Erythroblast (primary cell): ENCODE measurements at regions not wholly inside any gene's neighbourhood (a gene's known extent, or its start where the extent isn't known, plus 50 kb on each side); places are given as distances from the start of the nearest gene placed in this dataset.

Experiments
- DNase-seq, 2 experiments: peaks; one replicate each; lab custom pipeline; 2025; lab: John Stamatoyannopoulos, UW
- GATA1 ChIP-seq: IDR thresholded peaks from 2 replicates; pipeline ENCODE4 v1.6.1; 2011; ENCODE audit warnings: low read depth, mild to moderate bottlenecking, control low read depth, low read length, moderate library complexity
- POLR2A ChIP-seq: IDR thresholded peaks from 2 replicates; pipeline ENCODE4 v1.6.1; 2011; ENCODE audit warnings: mild to moderate bottlenecking, low read length

DNA sequence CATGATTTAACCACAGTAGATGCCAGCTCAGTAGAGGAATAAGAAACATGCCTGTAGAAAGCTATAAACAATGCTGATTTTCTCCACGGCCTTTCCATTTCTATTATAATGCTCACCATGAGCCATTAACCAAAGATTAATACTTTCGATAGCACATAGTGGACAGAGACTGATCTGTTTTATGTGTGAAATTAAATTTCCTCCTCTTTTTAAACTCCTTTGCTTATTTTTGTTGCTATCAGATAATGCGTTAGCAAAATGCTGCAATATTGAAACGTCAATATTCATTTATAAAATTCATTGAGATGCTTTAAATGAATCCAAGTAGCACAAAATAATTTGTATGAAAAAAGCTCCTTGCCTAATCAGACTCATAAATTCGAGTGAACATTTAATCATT is 1807.9 kb downstream of the MRPL39 start:
- TF ChIP-seq POLR2A (no peak), GATA1 (no peak)
- no peak for DNase-seq

- TF ChIP-seq GATA1 (no peak), POLR2A (no peak)
- DNase-seq: no peak
Measured at GRCh38 chr21:23792300-23792699, 1815.0 kb downstream of the MRPL39 start.

- no peak for DNase-seq
- TF ChIP-seq GATA1 (no peak), POLR2A (no peak)
Measured at GRCh38 chr21:23789864-23790263, 1817.4 kb downstream of the MRPL39 start.

DNA sequence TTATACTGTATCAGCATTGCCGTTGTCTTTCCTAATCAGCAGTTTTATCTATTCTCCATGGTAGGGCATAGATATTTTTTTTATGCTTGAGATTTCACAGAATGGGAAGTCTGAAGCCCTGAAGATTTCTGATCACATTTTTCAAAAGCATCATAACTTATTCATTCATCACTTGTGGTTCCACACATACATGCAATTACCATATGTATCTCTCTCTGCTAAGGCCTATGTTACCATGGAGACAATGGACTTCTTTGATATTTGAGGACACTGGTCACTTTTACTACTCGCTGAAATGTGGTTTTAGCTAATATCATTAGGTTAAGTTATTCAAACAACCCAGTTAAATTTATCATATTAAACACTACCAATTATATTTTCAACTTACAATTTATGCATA is 1827.0 kb downstream of the MRPL39 start:
- DNase-seq: no peak
- TF ChIP-seq GATA1 (no peak), POLR2A (no peak)

DNA sequence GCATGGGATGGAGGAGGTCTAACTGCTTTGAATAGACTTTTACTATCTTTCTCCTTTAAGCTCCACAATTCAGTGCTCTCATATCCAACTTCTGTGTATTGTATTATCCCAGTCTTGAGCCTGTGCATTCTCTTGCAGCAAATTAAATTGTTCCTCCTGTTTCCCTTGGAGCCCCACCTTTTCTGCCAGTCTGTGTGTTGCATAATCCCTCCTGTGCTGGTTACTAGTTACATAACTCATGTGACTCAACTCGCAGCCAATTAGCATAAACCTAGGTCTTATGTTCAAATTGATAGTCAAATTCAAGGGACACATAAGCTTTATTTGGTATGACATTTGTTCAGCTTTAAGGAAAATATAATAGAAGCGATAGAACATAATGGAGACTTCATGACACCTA is 1863.5 kb downstream of the MRPL39 start:
- no peak for TF ChIP-seq GATA1
- DNase-seq: no peak

- TF ChIP-seq GATA1 (no peak), POLR2A (no peak)
- DNase-seq: no peak
Measured at GRCh38 chr21:23740463-23740862, 1866.8 kb downstream of the MRPL39 start.

- DNase-seq: no peak
- no peak for TF ChIP-seq GATA1
Measured at GRCh38 chr21:23732776-23733175, 1874.5 kb downstream of the MRPL39 start.

- TF ChIP-seq POLR2A: no peak
- no peak for TF ChIP-seq GATA1
- no peak for DNase-seq
Measured at GRCh38 chr21:23729331-23729730, 1878.0 kb downstream of the MRPL39 start.

DNA sequence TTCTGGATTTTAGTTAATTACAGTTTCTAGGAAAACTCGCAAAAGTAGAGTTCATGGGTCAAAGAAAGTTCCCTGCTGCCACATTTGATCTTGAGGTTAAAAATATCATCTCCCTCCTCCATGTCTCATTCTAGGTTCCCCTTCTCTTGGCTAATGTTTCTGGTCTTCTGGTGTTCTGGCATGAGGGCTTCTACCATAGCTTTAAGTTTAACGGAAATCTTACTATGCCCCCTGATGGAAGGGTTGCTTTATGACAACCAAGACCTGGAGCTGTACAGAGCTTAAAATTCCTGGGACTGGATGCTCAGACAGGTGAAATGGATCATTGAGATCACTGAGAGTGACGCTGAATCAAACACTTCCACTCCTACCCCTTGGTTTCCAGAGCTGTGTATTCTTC is 1881.7 kb downstream of the MRPL39 start:
- DNase-seq: no peak
- TF ChIP-seq GATA1: no peak
- TF ChIP-seq POLR2A: no peak

- TF ChIP-seq POLR2A (no peak), GATA1 (no peak)
- no peak for DNase-seq
Measured at GRCh38 chr21:23718446-23719285, 1888.6 kb downstream of the MRPL39 start.

DNA sequence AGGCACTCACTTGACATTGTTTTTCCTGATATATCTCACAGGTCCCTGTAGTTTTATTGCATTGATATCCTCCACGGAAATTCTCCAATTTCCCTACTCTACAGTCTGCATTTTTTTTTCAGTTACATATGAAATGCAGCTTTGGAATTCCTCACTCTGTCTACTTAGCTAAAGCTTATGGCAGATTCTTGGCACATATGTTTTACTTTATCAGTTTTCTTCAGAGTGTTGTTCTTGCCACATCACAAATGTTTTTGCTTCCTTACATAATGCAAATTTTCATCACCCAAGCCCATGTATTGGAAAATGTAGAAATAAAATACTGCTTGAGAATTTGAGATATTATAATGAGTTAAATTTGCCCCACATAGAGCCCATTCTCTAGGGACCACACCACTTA is 1895.1 kb downstream of the MRPL39 start:
- DNase-seq: no peak
- no peak for TF ChIP-seq POLR2A
- no peak for TF ChIP-seq GATA1

DNA sequence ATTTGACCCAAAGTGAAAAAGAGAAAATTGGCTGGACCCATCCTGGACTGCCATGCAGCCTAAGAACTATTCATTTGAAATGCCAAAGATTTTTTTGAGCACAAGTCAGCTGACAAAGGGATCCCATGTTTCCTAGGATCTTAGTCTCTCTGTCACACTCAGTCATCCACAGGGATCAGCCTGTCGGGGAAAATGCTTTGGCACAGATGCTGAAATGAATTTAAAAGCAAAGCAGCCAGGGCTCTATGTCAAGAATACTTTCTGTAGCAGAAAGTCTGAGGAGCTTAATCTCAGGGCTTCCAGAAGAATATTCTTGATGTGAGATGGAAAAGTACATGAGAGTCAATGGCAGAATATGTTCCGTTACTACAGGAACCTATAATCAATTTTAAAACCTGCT is 1900.8 kb downstream of the MRPL39 start:
- DNase-seq: no peak
- TF ChIP-seq POLR2A: no peak
- no peak for TF ChIP-seq GATA1

DNA sequence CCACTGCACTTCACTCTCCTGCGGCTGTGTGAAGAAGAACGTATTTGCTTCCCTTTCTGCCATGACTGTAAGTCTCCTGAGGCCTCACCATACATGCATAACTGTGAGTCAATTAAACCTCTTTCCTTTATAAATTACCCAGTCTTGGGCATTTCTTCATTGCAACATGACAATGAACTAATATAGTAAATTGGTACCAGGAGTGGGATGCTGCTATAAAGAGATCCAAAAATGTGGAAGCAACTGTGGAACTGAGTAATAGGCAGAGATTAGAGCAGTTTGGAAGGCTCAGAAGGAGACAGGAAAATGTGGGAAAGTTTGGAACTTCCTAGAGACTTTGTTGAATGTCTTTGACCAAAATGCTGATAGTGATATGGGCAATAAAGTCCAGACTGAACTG is 1907.9 kb downstream of the MRPL39 start:
- DNase-seq: no peak
- TF ChIP-seq POLR2A: no peak
- no peak for TF ChIP-seq GATA1

GRCh38 chr21:23698619-23699018 is 1908.7 kb downstream of the MRPL39 start:
- DNase-seq: no peak
- no peak for TF ChIP-seq GATA1
- no peak for TF ChIP-seq POLR2A

GRCh38 chr21:23695443-23695842 is 1911.8 kb downstream of the MRPL39 start:
- no peak for TF ChIP-seq GATA1
- no peak for TF ChIP-seq POLR2A
- DNase-seq: no peak

GRCh38 chr21:23694390-23694789 is 1912.9 kb downstream of the MRPL39 start:
- TF ChIP-seq POLR2A: no peak
- TF ChIP-seq GATA1: no peak

More at GRCh38 chr21:23694390-23694789, 1912.9 kb downstream of the MRPL39 start:
- DNase-seq: no peak
